AG10803 (cell line): ENCODE measurements at regions not wholly inside any gene's neighbourhood (a gene's known extent, or its start where the extent isn't known, plus 50 kb on each side); places are given as distances from the start of the nearest gene placed in this dataset.

Experiments used
- DNase-seq: peaks from one replicate; pipeline ENCODE4 v3.0.0; 2010; ENCODE audit warnings: low read depth
- H3K4me3 ChIP-seq: 2 replicates; pipeline ENCODE4 v1.5.1; 2011; ENCODE audit warnings: mild to moderate bottlenecking, low read length, control low read depth
- CTCF ChIP-seq: conservative IDR thresholded peaks from 2 replicates; pipeline ENCODE4 v1.5.1; 2011; ENCODE audit warnings: mild to moderate bottlenecking, low read length, control low read depth, inconsistent platforms

- TF ChIP-seq CTCF = no peak
- no peak for DNase-seq
- no peak overlapping the region for H3K4me3 ChIP-seq
Measured at GRCh38 chr20:20768202-20768815, 55.9 kb upstream of the RALGAPA2 start.

GRCh38 chr20:20765696-20766365, 53.4 kb upstream of the RALGAPA2 start:
- TF ChIP-seq CTCF = no peak
- no peak overlapping the region for H3K4me3 ChIP-seq
- no peak for DNase-seq

DNA sequence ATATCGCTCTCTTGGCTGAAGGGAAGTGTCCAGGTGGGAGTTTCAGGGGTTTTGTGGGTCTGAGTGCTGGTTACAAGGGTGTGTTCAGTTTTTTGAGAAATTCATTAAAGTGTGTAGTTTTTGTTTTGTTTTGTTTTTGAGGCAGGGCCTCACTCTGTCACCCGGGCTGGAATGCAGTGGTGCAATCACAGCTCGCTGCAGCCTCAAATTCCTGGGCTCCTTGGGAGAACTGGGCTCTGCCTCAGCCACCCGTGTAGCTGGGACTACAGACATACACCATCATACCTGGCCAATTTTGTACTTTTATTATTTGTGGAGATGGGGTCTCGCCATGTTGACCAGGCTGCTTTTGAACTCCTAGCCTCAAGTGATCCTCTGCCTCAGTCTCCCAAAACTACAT, 51.2 kb upstream of the RALGAPA2 start:
- TF ChIP-seq CTCF = no peak
- no peak overlapping the region for H3K4me3 ChIP-seq
- no peak for DNase-seq
